A673 (cell line): ENCODE measurements at regions not wholly inside any gene's neighbourhood (a gene's known extent, or its start where the extent isn't known, plus 50 kb on each side); places are given as distances from the start of the nearest gene placed in this dataset.

Source experiments
- BruUV-seq: library from RNA; stranded (reverse); fragments of 400-500 nt; replicated peaks from 2 replicates; lab custom pipeline; 2021; lab: Mats Ljungman, UMichigan
- CTCF ChIA-PET: fragments of 300-600 bp; sonication (Branson Sonifier 250); formaldehyde crosslinking; loops from one replicate; lab custom pipeline; 2022; ENCODE audit warnings: antibody characterized with exemption; lab: Charles Lee
- POLR2A ChIA-PET: fragments of 300-600 bp; sonication (Branson Sonifier 250); formaldehyde crosslinking; loops from one replicate; lab custom pipeline; 2022; ENCODE audit warnings: antibody characterized with exemption; ENCODE audit not compliant: low non-redundant PET; lab: Charles Lee
- DNase-seq: peaks from one replicate; pipeline ENCODE4 v3.0.0-alpha.2; 2015; ENCODE audit warnings: low spot score
- H3K27ac ChIP-seq: fragments of 200-600 bp; sonication (generic); 2 replicates; pipeline ENCODE4 v1.5.1; 2016; ENCODE audit warnings: mixed run types, low read depth, mild to moderate bottlenecking, mixed read lengths, antibody characterized with exemption, low read length; ENCODE audit not compliant: poor library complexity, severe bottlenecking
- H3K27me3 ChIP-seq: fragments of 200-600 bp; sonication (generic); replicated peaks from 2 replicates; pipeline ENCODE4 v1.6.1; 2017; ENCODE audit warnings: mixed run types, low read depth, mild to moderate bottlenecking, mixed read lengths, antibody characterized with exemption, low read length; ENCODE audit not compliant: insufficient read depth, poor library complexity
- H3K36me3 ChIP-seq: fragments of 200-600 bp; sonication (generic); 2 replicates; pipeline ENCODE4 v1.6.1; 2016; ENCODE audit warnings: mixed run types, mild to moderate bottlenecking, mixed read lengths, antibody characterized with exemption, low read length; ENCODE audit not compliant: insufficient read depth, poor library complexity, severe bottlenecking
- H3K4me1 ChIP-seq: fragments of 200-600 bp; sonication (generic); 2 replicates; pipeline ENCODE4 v1.6.1; 2017; ENCODE audit warnings: mixed run types, mild to moderate bottlenecking, mixed read lengths, antibody characterized with exemption, low read length; ENCODE audit not compliant: insufficient read depth, poor library complexity, severe bottlenecking
- H3K4me3 ChIP-seq: fragments of 200-600 bp; sonication (generic); 2 replicates; pipeline ENCODE4 v1.5.1; 2016; ENCODE audit warnings: low read depth, mixed run types, mild to moderate bottlenecking, mixed read lengths, low read length; ENCODE audit not compliant: poor library complexity, severe bottlenecking
- H3K9me3 ChIP-seq: fragments of 200-600 bp; sonication (generic); 2 replicates; pipeline ENCODE4 v1.6.1; 2016; ENCODE audit warnings: mixed run types, low read depth, mild to moderate bottlenecking, mixed read lengths, antibody characterized with exemption, low read length; ENCODE audit not compliant: poor library complexity, severe bottlenecking
- CTCF ChIP-seq: fragments of 300-800, 200-600 bp; sonication (generic); conservative IDR thresholded peaks from 2 replicates; pipeline ENCODE4 v1.5.1; 2017; ENCODE audit warnings: low read depth, mild to moderate bottlenecking, antibody characterized with exemption, low read length, moderate library complexity, mixed read lengths
- EZH2 ChIP-seq: fragments of 200-600 bp; sonication (generic); IDR thresholded peaks from 2 replicates; pipeline ENCODE4 v1.6.1; 2017; ENCODE audit warnings: borderline replicate concordance, low read depth, mild to moderate bottlenecking, mixed read lengths, antibody characterized with exemption, low read length; ENCODE audit not compliant: poor library complexity, severe bottlenecking
- intact Hi-C: fragments of 100-400 bp; cut with micrococcal nuclease; formaldehyde crosslinking; loops from one replicate; pipeline ENCODE4 v1.10.0; 2022; ENCODE audit not compliant: unreplicated experiment

GRCh38 chr5:166281433-166281832 lies 2010.0 kb upstream of the WWC1 start:
- intact Hi-C loops, result no loop called here
- Histone ChIP-seq H3K9me3 (no peaks in the 10 kb centered on the region), H3K4me1 (no peaks in the 10 kb centered on the region), H3K27ac (no peak overlapping the region), H3K4me3 (no peak overlapping the region), H3K27me3 (peaks cover 10% of the 10 kb centered on the region), H3K36me3 (no peaks in the 10 kb centered on the region)
- DNase-seq, result no peak
- ChIA-PET POLR2A (no interaction called here), CTCF (no interaction called here)
- BruUV-seq, result no TSS peak
- no peak for TF ChIP-seq CTCF

GRCh38 chr5:166282939-166283338 lies 2008.5 kb upstream of the WWC1 start:
- Histone ChIP-seq H3K9me3 (no peaks in the 10 kb centered on the region), H3K4me1 (no peaks in the 10 kb centered on the region), H3K27me3 (peaks cover 13% of the 10 kb centered on the region), H3K27ac (no peak overlapping the region), H3K4me3 (no peak overlapping the region), H3K36me3 (no peaks in the 10 kb centered on the region)
- BruUV-seq, result no TSS peak
- intact Hi-C loops, result no loop called here
- ChIA-PET POLR2A (no interaction called here), CTCF (interaction anchor here (0.6 kb wide), 1 partner anchor 10 kb away, joined by 3 read pairs; no protein-coding TSS in a partner anchor)
- no peak for TF ChIP-seq EZH2
- TF ChIP-seq CTCF, result no peak
- DNase-seq, result no peak

- no peak for DNase-seq
- Histone ChIP-seq H3K36me3 (no peaks in the 10 kb centered on the region), H3K27me3 (peaks cover 13% of the 10 kb centered on the region), H3K4me1 (no peaks in the 10 kb centered on the region), H3K4me3 (no peak overlapping the region), H3K9me3 (no peaks in the 10 kb centered on the region), H3K27ac (no peak overlapping the region)
- POLR2A ChIA-PET, result no interaction called here
- intact Hi-C loops, result no loop called here
- CTCF ChIA-PET, result no interaction called here
- TF ChIP-seq CTCF, result no peak
- no peak for TF ChIP-seq EZH2
- BruUV-seq, result no TSS peak
These were observed 2006.1 kb upstream of the WWC1 start for GRCh38 chr5:166285361-166285760.
